NCI-H1105 (cell line): ENCODE measurements at regions not wholly inside any gene's neighbourhood (a gene's known extent, or its start where the extent isn't known, plus 50 kb on each side); places are given as distances from the start of the nearest gene placed in this dataset.
"Not testable (repeated sequence)": the region's sequence is repeated elsewhere in the genome, so short reads cannot be mapped to it uniquely, and the experiment has no call there.

ENCODE experiments used
- DNase-seq: peaks from one replicate; lab custom pipeline; 2025; lab: John Stamatoyannopoulos, UW

GRCh38 chr5:33072296-33072695, 361.2 kb downstream of the NPR3 start:
- no peak for DNase-seq

GRCh38 chr5:33072726-33073125, 361.6 kb downstream of the NPR3 start:
- no peak for DNase-seq

- DNase-seq, result no peak
Measured at GRCh38 chr5:33073881-33074327, 362.8 kb downstream of the NPR3 start.

GRCh38 chr5:33074548-33074947, 363.4 kb downstream of the NPR3 start:
- no peak for DNase-seq

- no peak for DNase-seq
Measured at GRCh38 chr5:33075731-33076130, 364.6 kb downstream of the NPR3 start.

GRCh38 chr5:33079548-33079947, 361.2 kb upstream of the TARS1 start:
- DNase-seq, result no peak

GRCh38 chr5:33080287-33080686, 360.5 kb upstream of the TARS1 start:
- no peak for DNase-seq

GRCh38 chr5:33088176-33088575, 352.6 kb upstream of the TARS1 start:
- DNase-seq, result no peak

GRCh38 chr5:33091571-33092363, 349.0 kb upstream of the TARS1 start:
- no peak for DNase-seq

- DNase-seq, result no peak
Measured at GRCh38 chr5:33092719-33093118, 348.0 kb upstream of the TARS1 start.

GRCh38 chr5:33102551-33102950, 338.2 kb upstream of the TARS1 start:
- no peak for DNase-seq

- DNase-seq, result no peak
Measured at GRCh38 chr5:33105521-33105941, 335.2 kb upstream of the TARS1 start.

GRCh38 chr5:33110496-33110895, 330.3 kb upstream of the TARS1 start:
- DNase-seq, result not testable (repeated sequence)

- DNase-seq, result no peak
Measured at GRCh38 chr5:33114361-33114760, 326.4 kb upstream of the TARS1 start.

GRCh38 chr5:33115467-33115866, 325.3 kb upstream of the TARS1 start:
- no peak for DNase-seq

- no peak for DNase-seq
Measured at GRCh38 chr5:33118761-33119415, 321.9 kb upstream of the TARS1 start.

GRCh38 chr5:33120671-33121070, 320.1 kb upstream of the TARS1 start:
- DNase-seq, result no peak

GRCh38 chr5:33129309-33129708, 311.5 kb upstream of the TARS1 start:
- DNase-seq, result no peak

GRCh38 chr5:33136785-33137184, 304.0 kb upstream of the TARS1 start:
- DNase-seq, result no peak

GRCh38 chr5:33138145-33138544, 302.6 kb upstream of the TARS1 start:
- not testable (repeated sequence) for DNase-seq

- no peak for DNase-seq
Measured at GRCh38 chr5:33143405-33144123, 297.2 kb upstream of the TARS1 start.

GRCh38 chr5:33146881-33147280, 293.9 kb upstream of the TARS1 start:
- no peak for DNase-seq

GRCh38 chr5:33148076-33148513, 292.7 kb upstream of the TARS1 start:
- DNase-seq, result no peak
